D721Med (cell line): ENCODE measurements at regions not wholly inside any gene's neighbourhood (a gene's known extent, or its start where the extent isn't known, plus 50 kb on each side); places are given as distances from the start of the nearest gene placed in this dataset.

Source experiments
- DNase-seq: peaks from one replicate; pipeline ENCODE4 v3.0.0; 2011; ENCODE audit warnings: low spot score; ENCODE audit not compliant: insufficient read length
- FAIRE-seq: peaks from 2 replicates; lab custom pipeline; 2011; peaks lifted over from hg19 to GRCh38; lab: Jason Lieb, UNC
- TF ChIP-seq, protein P1 (sequence below): IDR thresholded peaks from 2 replicates; pipeline ENCODE4 v1.5.1; 2012; ENCODE audit warnings: mild to moderate bottlenecking, control low read depth; ENCODE audit not compliant: insufficient read depth; ENCODE audit errors: missing control alignments

DNA sequence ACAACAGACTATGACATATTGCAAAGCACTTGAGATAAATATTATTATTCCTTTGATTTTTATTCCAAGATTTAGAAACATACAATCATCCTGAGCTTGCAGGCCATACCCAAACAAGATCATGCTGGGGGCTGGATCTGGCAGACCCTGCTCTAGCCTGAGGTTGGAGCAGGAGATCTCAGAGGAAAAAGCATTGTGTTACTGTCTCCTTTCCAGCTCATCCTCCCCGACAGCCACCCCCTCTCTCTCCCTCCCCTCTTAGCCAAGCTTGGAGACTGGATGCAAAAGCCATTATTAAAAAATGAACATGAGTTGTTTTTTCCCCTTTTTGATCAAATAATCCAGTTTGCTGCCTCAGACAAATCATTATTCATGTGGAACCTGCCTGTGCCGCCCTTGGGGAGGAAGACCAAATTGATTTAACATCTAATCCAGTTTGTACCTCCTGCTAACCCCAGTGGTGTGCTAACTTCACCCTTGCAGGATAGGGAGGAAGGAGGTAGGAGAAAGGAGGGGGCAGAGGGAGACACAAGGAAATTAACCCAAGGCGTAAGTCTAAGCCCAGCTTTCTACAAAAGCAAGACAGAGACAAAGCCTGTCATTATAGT lies 565.8 kb upstream of the TBX3 start:
- DNase-seq (no peak), FAIRE-seq (no peak)
- TF ChIP-seq, protein P1, sequence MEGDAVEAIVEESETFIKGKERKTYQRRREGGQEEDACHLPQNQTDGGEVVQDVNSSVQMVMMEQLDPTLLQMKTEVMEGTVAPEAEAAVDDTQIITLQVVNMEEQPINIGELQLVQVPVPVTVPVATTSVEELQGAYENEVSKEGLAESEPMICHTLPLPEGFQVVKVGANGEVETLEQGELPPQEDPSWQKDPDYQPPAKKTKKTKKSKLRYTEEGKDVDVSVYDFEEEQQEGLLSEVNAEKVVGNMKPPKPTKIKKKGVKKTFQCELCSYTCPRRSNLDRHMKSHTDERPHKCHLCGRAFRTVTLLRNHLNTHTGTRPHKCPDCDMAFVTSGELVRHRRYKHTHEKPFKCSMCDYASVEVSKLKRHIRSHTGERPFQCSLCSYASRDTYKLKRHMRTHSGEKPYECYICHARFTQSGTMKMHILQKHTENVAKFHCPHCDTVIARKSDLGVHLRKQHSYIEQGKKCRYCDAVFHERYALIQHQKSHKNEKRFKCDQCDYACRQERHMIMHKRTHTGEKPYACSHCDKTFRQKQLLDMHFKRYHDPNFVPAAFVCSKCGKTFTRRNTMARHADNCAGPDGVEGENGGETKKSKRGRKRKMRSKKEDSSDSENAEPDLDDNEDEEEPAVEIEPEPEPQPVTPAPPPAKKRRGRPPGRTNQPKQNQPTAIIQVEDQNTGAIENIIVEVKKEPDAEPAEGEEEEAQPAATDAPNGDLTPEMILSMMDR: no peak

GRCh38 chr12:115245020-115245419 lies 561.0 kb upstream of the TBX3 start:
- DNase-seq (no peak), FAIRE-seq (no peak)
- TF ChIP-seq, protein P1: no peak

DNA sequence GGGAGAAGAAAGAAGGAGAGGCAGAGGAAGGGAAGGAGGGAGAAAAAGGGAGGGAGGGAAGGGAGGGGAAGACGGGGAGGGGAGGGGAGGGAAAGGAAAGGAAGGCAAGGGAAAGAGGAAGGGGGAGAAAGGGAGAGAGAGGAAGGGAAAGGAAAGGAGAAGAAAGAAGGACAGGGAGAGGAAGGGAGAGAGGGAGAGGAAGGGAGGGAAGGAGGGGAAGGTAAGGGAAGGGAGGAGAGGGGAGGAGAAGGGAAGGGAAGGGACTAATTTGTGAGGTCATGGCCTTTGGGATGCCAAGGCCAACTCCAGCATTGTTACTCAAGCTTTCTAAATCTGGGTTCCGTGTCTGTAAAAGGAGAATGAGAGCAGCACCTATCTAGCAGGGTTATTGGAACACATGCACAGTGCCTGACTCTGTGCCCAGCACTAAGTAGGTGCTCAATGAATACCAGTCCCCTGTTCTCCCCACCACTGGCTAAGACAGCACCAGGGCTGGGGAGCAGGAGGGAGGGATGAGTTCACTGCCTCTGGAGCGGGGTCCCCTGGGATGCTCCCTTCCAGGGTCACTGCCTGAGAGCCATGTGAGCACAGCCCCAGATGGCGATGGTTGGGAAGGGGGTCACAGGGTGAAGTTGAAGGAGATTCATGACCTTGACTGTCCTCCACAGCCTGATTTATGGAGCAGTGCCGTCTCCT lies 560.1 kb upstream of the TBX3 start:
- no peak for FAIRE-seq
- TF ChIP-seq, protein P1: no peak
- DNase-seq: no peak

DNA sequence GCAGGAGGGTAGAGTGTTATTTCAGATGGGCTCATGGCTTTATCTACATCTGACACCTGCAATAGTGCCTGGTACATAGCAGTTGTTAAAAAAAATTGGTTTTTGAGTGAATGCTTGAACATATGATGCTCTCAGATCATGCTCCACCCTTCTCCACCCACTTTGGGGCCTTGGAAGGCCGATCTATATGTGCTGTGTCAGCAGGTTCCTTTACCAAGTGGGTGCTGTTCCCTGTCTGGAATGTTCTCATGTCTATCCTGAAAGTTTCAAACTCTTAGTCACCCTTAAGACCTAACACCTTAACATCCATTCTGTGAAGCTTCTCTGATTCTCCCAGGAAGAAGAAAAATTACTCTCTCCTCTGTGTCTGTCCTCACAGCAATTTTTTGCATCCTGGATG lies 556.3 kb upstream of the TBX3 start:
- TF ChIP-seq, protein P1: no peak
- FAIRE-seq: no peak
- DNase-seq: no peak

- no peak for FAIRE-seq
Observed at GRCh38 chr12:115235880-115236279, 551.9 kb upstream of the TBX3 start.

GRCh38 chr12:115233891-115234543 lies 550.0 kb upstream of the TBX3 start:
- TF ChIP-seq, protein P1: no peak
- no peak for DNase-seq
- no peak for FAIRE-seq

More at GRCh38 chr12:115235880-115236279, 551.9 kb upstream of the TBX3 start:
- DNase-seq: no peak
- TF ChIP-seq, protein P1: no peak
